Activated CD4-positive, alpha-beta T cell treated with anti-CD3 and anti-CD28 coated beads for 36 hours (primary cell): ENCODE measurements at regions not wholly inside any gene's neighbourhood (a gene's known extent, or its start where the extent isn't known, plus 50 kb on each side); places are given as distances from the start of the nearest gene placed in this dataset.
A peak's percentile ranks its signal among the peaks of the same experiment; 100 is the strongest.
"Not testable (repeated sequence)": the region's sequence is repeated elsewhere in the genome, so short reads cannot be mapped to it uniquely, and the experiment has no call there.

Source experiments
- ATAC-seq: fragments of 200-7000 bp; cut with Tn5 transposase; one replicate; pipeline ENCODE4 v1.10.0; 2021; ENCODE audit warnings: mild to moderate bottlenecking, moderate library complexity
- CTCF ChIA-PET: fragments of 350-600 bp; sonication (Branson Sonifier 250); formaldehyde crosslinking; loops from one replicate; lab custom pipeline; 2021; ENCODE audit warnings: antibody characterized with exemption; lab: Charles Lee
- POLR2A ChIA-PET: fragments of 350-600 bp; sonication (Branson Sonifier 250); formaldehyde crosslinking; loops from one replicate; lab custom pipeline; 2021; ENCODE audit warnings: antibody characterized with exemption, inconsistent platforms; lab: Charles Lee
- DNase-seq: peaks from one replicate; pipeline ENCODE4 v3.0.0-alpha.2; 2020
- H3K27ac Mint-ChIP-seq: one replicate; pipeline ENCODE4 v1.8.0; 2021; ENCODE audit warnings: mixed read lengths
- H3K27me3 Mint-ChIP-seq: one replicate; pipeline ENCODE4 v1.8.0; 2021; ENCODE audit warnings: mixed read lengths
- H3K36me3 Mint-ChIP-seq: one replicate; pipeline ENCODE4 v1.8.0; 2021; ENCODE audit warnings: low read depth, mixed read lengths
- H3K4me1 Mint-ChIP-seq: one replicate; pipeline ENCODE4 v1.8.0; 2021; ENCODE audit warnings: mixed read lengths
- H3K4me3 Mint-ChIP-seq: one replicate; pipeline ENCODE4 v1.8.0; 2021; ENCODE audit warnings: mild to moderate bottlenecking, moderate library complexity, mixed read lengths
- H3K9me3 Mint-ChIP-seq: one replicate; pipeline ENCODE4 v1.8.0; 2021; ENCODE audit warnings: low read depth, mixed read lengths
- intact Hi-C, 2 experiments: fragments of 100-400 bp; cut with DNase I in 1 of 2; cut with micrococcal nuclease in 1 of 2; formaldehyde crosslinking; loops; one replicate each; pipeline versions ENCODE4 v1.14.2 to v1.15.1; 2022 to 2024; cut with DNase I, micrococcal nuclease

GRCh38 chr1:143644035-143644434 is 327.8 kb downstream of the FAM72C start:
- H3K27ac Mint-ChIP-seq, POLR2A ChIA-PET, DNase-seq, intact Hi-C loops, H3K9me3 Mint-ChIP-seq, CTCF ChIA-PET, H3K4me1 Mint-ChIP-seq, H3K36me3 Mint-ChIP-seq, ATAC-seq, H3K4me3 Mint-ChIP-seq: not testable (repeated sequence)
- peaks cover 50% of the 10 kb centered on the region for H3K27me3 Mint-ChIP-seq

GRCh38 chr1:143643148-143643885 is 328.5 kb downstream of the FAM72C start:
- Mint-ChIP-seq H3K4me1 (no peaks in the 10 kb centered on the region), H3K4me3 (no peak overlapping the region), H3K36me3 (peaks cover 2% of the 10 kb centered on the region), H3K27me3 (peaks cover 44% of the 10 kb centered on the region), H3K9me3 (no peaks in the 10 kb centered on the region), H3K27ac (no peak overlapping the region)
- POLR2A ChIA-PET = no interaction called here
- intact Hi-C loops = no loop called here
- no peak for DNase-seq
- ATAC-seq = no peak
- CTCF ChIA-PET = no interaction called here

- intact Hi-C loops = no loop called here
- DNase-seq = no peak
- Mint-ChIP-seq H3K36me3 (no peaks in the 10 kb centered on the region), H3K27ac (no peak overlapping the region), H3K27me3 (peaks cover 19% of the 10 kb centered on the region), H3K4me3 (no peak overlapping the region), H3K9me3 (no peaks in the 10 kb centered on the region), H3K4me1 (no peaks in the 10 kb centered on the region)
- CTCF ChIA-PET = no interaction called here
- no peak for ATAC-seq
- POLR2A ChIA-PET = no interaction called here
Observed at GRCh38 chr1:143625886-143626285, 345.9 kb downstream of the FAM72C start.

GRCh38 chr1:143619851-143620250 is 351.9 kb downstream of the FAM72C start:
- DNase-seq = no peak
- H3K4me3 Mint-ChIP-seq = no peak overlapping the region
- ChIA-PET CTCF (no interaction called here), POLR2A (no interaction called here)
- ATAC-seq = no peak
- no peaks in the 10 kb centered on the region for H3K4me1 Mint-ChIP-seq
- no peaks in the 10 kb centered on the region for H3K36me3 Mint-ChIP-seq
- no peaks in the 10 kb centered on the region for H3K9me3 Mint-ChIP-seq
- intact Hi-C loops = no loop called here
- H3K27ac Mint-ChIP-seq = no peak overlapping the region
- H3K27me3 Mint-ChIP-seq = peaks cover 11% of the 10 kb centered on the region

- Mint-ChIP-seq H3K36me3 (no peaks in the 10 kb centered on the region), H3K9me3 (no peaks in the 10 kb centered on the region), H3K27ac (no peak overlapping the region), H3K27me3 (peaks cover 4% of the 10 kb centered on the region), H3K4me3 (no peak overlapping the region), H3K4me1 (no peaks in the 10 kb centered on the region)
- no peak for ATAC-seq
- DNase-seq = peak; percentile 34
- intact Hi-C loops = no loop called here
- ChIA-PET POLR2A (no interaction called here), CTCF (no interaction called here)
Observed at GRCh38 chr1:143611159-143611558, 360.6 kb downstream of the FAM72C start.

- DNase-seq (no peak), ATAC-seq (no peak)
- H3K4me1 Mint-ChIP-seq = no peaks in the 10 kb centered on the region
- ChIA-PET CTCF (no interaction called here), POLR2A (no interaction called here)
- H3K4me3 Mint-ChIP-seq = no peak overlapping the region
- peaks cover 4% of the 10 kb centered on the region for H3K27me3 Mint-ChIP-seq
- no peak overlapping the region for H3K27ac Mint-ChIP-seq
- intact Hi-C loops = no loop called here
- H3K36me3 Mint-ChIP-seq = no peaks in the 10 kb centered on the region
- no peaks in the 10 kb centered on the region for H3K9me3 Mint-ChIP-seq
Observed at GRCh38 chr1:143610196-143610595, 361.6 kb downstream of the FAM72C start.

- intact Hi-C loops = no loop called here
- ChIA-PET CTCF (no interaction called here), POLR2A (no interaction called here)
- Mint-ChIP-seq H3K4me3 (no peak overlapping the region), H3K4me1 (no peaks in the 10 kb centered on the region), H3K27ac (no peak overlapping the region), H3K9me3 (no peaks in the 10 kb centered on the region), H3K36me3 (no peaks in the 10 kb centered on the region), H3K27me3 (peaks cover 12% of the 10 kb centered on the region)
- no peak for ATAC-seq
- DNase-seq = no peak
Observed at GRCh38 chr1:143604887-143605286, 366.9 kb downstream of the FAM72C start.

- ATAC-seq (no peak), DNase-seq (no peak)
- H3K4me3 Mint-ChIP-seq = no peak overlapping the region
- no peaks in the 10 kb centered on the region for H3K4me1 Mint-ChIP-seq
- H3K27me3 Mint-ChIP-seq = peaks cover 23% of the 10 kb centered on the region
- H3K9me3 Mint-ChIP-seq = peaks cover 4% of the 10 kb centered on the region
- intact Hi-C loops = no loop called here
- H3K27ac Mint-ChIP-seq = no peak overlapping the region
- H3K36me3 Mint-ChIP-seq = no peaks in the 10 kb centered on the region
- POLR2A ChIA-PET = no interaction called here
- CTCF ChIA-PET = no interaction called here
Observed at GRCh38 chr1:143584508-143584907, 387.3 kb downstream of the FAM72C start.

- ATAC-seq (no peak), DNase-seq (no peak)
- ChIA-PET POLR2A (no interaction called here), CTCF (no interaction called here)
- peaks cover 2% of the 10 kb centered on the region for H3K9me3 Mint-ChIP-seq
- H3K27ac Mint-ChIP-seq = no peak overlapping the region
- no peaks in the 10 kb centered on the region for H3K4me1 Mint-ChIP-seq
- intact Hi-C loops = no loop called here
- no peaks in the 10 kb centered on the region for H3K27me3 Mint-ChIP-seq
- H3K4me3 Mint-ChIP-seq = no peak overlapping the region
- no peaks in the 10 kb centered on the region for H3K36me3 Mint-ChIP-seq
Observed at GRCh38 chr1:143574891-143575520, 396.8 kb downstream of the FAM72C start.

GRCh38 chr1:143572661-143573060 is 399.1 kb downstream of the FAM72C start:
- DNase-seq, H3K4me3 Mint-ChIP-seq, H3K27ac Mint-ChIP-seq, ATAC-seq, H3K27me3 Mint-ChIP-seq, H3K36me3 Mint-ChIP-seq, H3K9me3 Mint-ChIP-seq, H3K4me1 Mint-ChIP-seq, POLR2A ChIA-PET, intact Hi-C loops, CTCF ChIA-PET: not testable (repeated sequence)

GRCh38 chr1:143563761-143564160 is 408.0 kb downstream of the FAM72C start:
- intact Hi-C loops, POLR2A ChIA-PET, H3K9me3 Mint-ChIP-seq, H3K27me3 Mint-ChIP-seq, H3K4me3 Mint-ChIP-seq, ATAC-seq, H3K36me3 Mint-ChIP-seq, H3K4me1 Mint-ChIP-seq, CTCF ChIA-PET, DNase-seq, H3K27ac Mint-ChIP-seq: not testable (repeated sequence)

- H3K27ac Mint-ChIP-seq = no peak overlapping the region
- POLR2A ChIA-PET = no interaction called here
- peaks cover 6% of the 10 kb centered on the region for H3K27me3 Mint-ChIP-seq
- DNase-seq = no peak
- no peak for ATAC-seq
- no peaks in the 10 kb centered on the region for H3K4me1 Mint-ChIP-seq
- intact Hi-C loops = no loop called here
- H3K9me3 Mint-ChIP-seq = no peaks in the 10 kb centered on the region
- CTCF ChIA-PET = no interaction called here
- no peaks in the 10 kb centered on the region for H3K36me3 Mint-ChIP-seq
- no peak overlapping the region for H3K4me3 Mint-ChIP-seq
Observed at GRCh38 chr1:143553627-143554026, 418.2 kb downstream of the FAM72C start.
